Right cardiac atrium (tissue), 5 donors: ENCODE measurements at regions not wholly inside any gene's neighbourhood (a gene's known extent, or its start where the extent isn't known, plus 50 kb on each side); places are given as distances from the start of the nearest gene placed in this dataset.

Experiments
- ATAC-seq, 2 donors: fragments of 200-7000 bp; cut with Tn5 transposase; one replicate each; pipeline versions ENCODE4 v1.8.0 to v1.9.1; 2020; ENCODE audit warnings: moderate library complexity in 2 of 2, mild to moderate bottlenecking in 1 of 2
- DNase-seq, 3 donors: peaks; one replicate each; pipeline ENCODE4 v3.0.0-alpha.2; 2020
- H3K27ac ChIP-seq: one replicate; pipeline ENCODE4 v1.5.1; 2013; ENCODE audit warnings: mild to moderate bottlenecking, low read length, control low read depth, moderate library complexity
- H3K27me3 ChIP-seq: one replicate; pipeline ENCODE4 v1.6.1; 2013; ENCODE audit not compliant: control insufficient read depth, insufficient read depth
- H3K4me1 ChIP-seq: one replicate; pipeline ENCODE4 v1.6.1; 2013; ENCODE audit warnings: low read length; ENCODE audit not compliant: control insufficient read depth, insufficient read depth
- H3K4me3 ChIP-seq: one replicate; pipeline ENCODE4 v1.5.1; 2013; ENCODE audit warnings: low read length, control low read depth
- H3K9me3 ChIP-seq: one replicate; pipeline ENCODE4 v1.6.1; 2013; ENCODE audit warnings: low read length; ENCODE audit not compliant: control insufficient read depth
- WGBS: extraction: QIAGEN DNeasy Blood & Tissue Kit; methylation state at CpG from one replicate; pipeline ENCODE4 v1.1.7; 2013; 5-methylcytosine and 5-hydroxymethylcytosine counted together
- intact Hi-C, 4 donors: fragments of 100-400 bp; cut with DNase I; formaldehyde crosslinking; loops; one replicate each; pipeline versions ENCODE4 v1.11.0 to v1.14.0; 2022 to 2023
- donor health status: healthy with polysubstance abuse.
- donor health status: DM: no; HTN: yes; CAD: no.
- donor health status: DM: no; HTN: no; CAD: no.
- donor health status: DM: no; HTN: yes; CAD: no; lungs with severe emphysema.
- donor health status: DM: yes; HTN: yes; CAD: no.

DNA sequence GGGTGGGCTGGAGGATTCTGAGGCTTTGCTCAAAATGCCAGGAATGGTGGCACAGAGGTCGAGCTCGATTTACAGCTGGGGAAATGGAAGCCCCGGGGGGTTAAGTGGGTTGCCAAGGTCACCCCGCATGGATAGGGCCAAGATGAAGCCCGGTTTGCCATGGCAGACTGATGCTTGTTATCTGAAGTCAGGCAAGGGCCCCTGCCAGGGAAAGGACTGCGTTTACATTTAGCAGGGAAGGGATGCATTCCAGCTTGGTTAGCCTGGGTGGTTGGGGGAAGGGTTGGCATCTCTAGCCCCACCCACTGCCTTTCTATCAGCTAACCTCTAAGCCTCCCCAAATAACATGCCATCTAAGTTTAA is 79.0 kb downstream of the RPLP1 start:
- ATAC-seq (no peak), DNase-seq (no peak)
- H3K4me3 ChIP-seq, result no peak overlapping the region
- H3K4me1 ChIP-seq, result no peaks in the 10 kb centered on the region
- 31% methylated on average over 6 of the region's 6 CpGs for WGBS
- H3K27me3 ChIP-seq, result no peaks in the 10 kb centered on the region
- intact Hi-C loops, result no loop called here
- no peak overlapping the region for H3K27ac ChIP-seq
- H3K9me3 ChIP-seq, result no peaks in the 10 kb centered on the region

GRCh38 chr15:69532066-69532465 is 79.4 kb downstream of the RPLP1 start:
- no peaks in the 10 kb centered on the region for H3K9me3 ChIP-seq
- WGBS, result 71% methylated on average over 1 of the region's 1 CpG
- ATAC-seq (no peak), DNase-seq (no peak)
- H3K4me3 ChIP-seq, result no peak overlapping the region
- intact Hi-C loops, result no loop called here
- H3K27me3 ChIP-seq, result no peaks in the 10 kb centered on the region
- no peaks in the 10 kb centered on the region for H3K4me1 ChIP-seq
- no peak overlapping the region for H3K27ac ChIP-seq

GRCh38 chr15:69532856-69533255 is 80.2 kb downstream of the RPLP1 start:
- no peak for ATAC-seq

DNA sequence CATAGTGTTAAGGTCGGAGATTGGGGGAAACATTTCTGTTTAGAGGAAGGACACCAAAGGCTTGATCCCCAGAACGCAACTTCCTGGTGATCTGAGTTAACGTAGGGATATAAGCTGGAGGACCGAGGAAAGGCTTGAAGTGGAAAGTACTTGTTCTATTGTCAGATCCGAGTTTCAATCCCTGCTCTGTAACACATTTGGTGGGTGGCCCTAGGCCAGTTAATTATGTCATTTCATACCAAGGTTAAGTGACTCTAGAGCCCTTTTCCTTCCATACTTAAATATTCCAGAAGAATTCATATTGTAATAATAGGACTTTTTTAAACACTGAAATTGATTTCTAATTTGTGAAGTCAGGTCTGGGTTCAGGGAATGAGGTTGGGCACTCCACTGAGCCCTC is 80.9 kb downstream of the RPLP1 start:
- DNase-seq (no peak), ATAC-seq (no peak)
- Histone ChIP-seq H3K9me3 (no peaks in the 10 kb centered on the region), H3K27ac (no peak overlapping the region), H3K27me3 (no peaks in the 10 kb centered on the region), H3K4me1 (no peaks in the 10 kb centered on the region), H3K4me3 (no peak overlapping the region)
- intact Hi-C loops, result no loop called here
- WGBS, result 47% methylated on average over 5 of the region's 5 CpGs

More at GRCh38 chr15:69532856-69533255, 80.2 kb downstream of the RPLP1 start:
- no peak for DNase-seq
- Histone ChIP-seq H3K27ac (no peak overlapping the region), H3K4me3 (no peak overlapping the region), H3K27me3 (no peaks in the 10 kb centered on the region), H3K9me3 (no peaks in the 10 kb centered on the region), H3K4me1 (no peaks in the 10 kb centered on the region)
- intact Hi-C loops, result no loop called here
- 92% methylated on average over 4 of the region's 4 CpGs for WGBS

GRCh38 chr15:69535101-69535638 is 82.6 kb downstream of the RPLP1 start:
- Histone ChIP-seq H3K9me3 (no peaks in the 10 kb centered on the region), H3K4me1 (no peaks in the 10 kb centered on the region), H3K4me3 (no peak overlapping the region), H3K27ac (no peak overlapping the region), H3K27me3 (no peaks in the 10 kb centered on the region)
- intact Hi-C loops, result no loop called here
- WGBS, result 87% methylated on average over 4 of the region's 4 CpGs
- ATAC-seq, result no peak
- no peak for DNase-seq

GRCh38 chr15:69535998-69536397 is 83.4 kb downstream of the RPLP1 start:
- ATAC-seq, result no peak
- intact Hi-C loops, result no loop called here
- no peak overlapping the region for H3K4me3 ChIP-seq
- no peak overlapping the region for H3K27ac ChIP-seq
- 86% methylated on average over 6 of the region's 6 CpGs for WGBS
- no peak for DNase-seq
- no peaks in the 10 kb centered on the region for H3K27me3 ChIP-seq
- H3K9me3 ChIP-seq, result no peaks in the 10 kb centered on the region
- no peaks in the 10 kb centered on the region for H3K4me1 ChIP-seq

DNA sequence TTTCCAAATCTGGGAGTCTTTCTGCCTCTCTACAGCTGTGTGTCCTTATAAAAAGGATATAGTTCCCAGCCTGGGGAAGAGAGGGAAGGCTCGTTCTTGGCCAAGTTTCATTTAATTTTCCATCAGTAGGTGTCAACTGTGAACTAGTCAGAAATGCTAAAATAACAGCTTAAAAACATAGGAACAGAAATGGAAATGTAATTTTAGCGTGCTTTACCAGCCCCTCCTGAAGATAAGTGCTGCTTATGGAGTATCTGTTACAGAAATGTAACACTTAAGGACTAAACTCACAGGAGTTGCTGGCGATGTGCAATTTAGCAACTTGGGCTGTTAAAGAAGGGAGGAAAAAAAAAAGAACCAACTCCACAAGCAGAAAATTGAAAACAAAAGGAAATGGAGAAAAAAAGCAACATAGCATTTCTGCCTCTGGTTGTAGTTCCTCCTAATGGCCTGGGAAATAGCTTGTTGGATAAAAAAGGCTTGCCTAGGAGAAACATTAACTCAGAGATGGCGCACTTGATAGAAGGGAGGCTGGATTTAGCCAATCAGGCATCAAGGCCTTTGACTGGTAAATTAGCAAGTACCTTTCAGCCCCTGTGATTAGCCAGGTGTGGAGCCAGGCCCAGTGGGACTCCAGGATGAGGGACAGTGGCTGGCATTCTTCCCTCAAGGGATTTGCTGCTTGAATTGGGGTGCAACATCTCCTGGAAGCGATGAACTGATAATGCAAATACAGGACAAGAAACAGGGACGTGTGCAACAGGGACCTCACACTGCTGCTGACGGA is 84.3 kb downstream of the RPLP1 start:
- DNase-seq (no peak), ATAC-seq (no peak)
- intact Hi-C loops, result no loop called here
- H3K27me3 ChIP-seq, result no peaks in the 10 kb centered on the region
- WGBS, result 80% methylated on average over 7 of the region's 7 CpGs
- no peak overlapping the region for H3K4me3 ChIP-seq
- H3K4me1 ChIP-seq, result no peaks in the 10 kb centered on the region
- no peak overlapping the region for H3K27ac ChIP-seq
- no peaks in the 10 kb centered on the region for H3K9me3 ChIP-seq

GRCh38 chr15:69537901-69538300 is 85.3 kb downstream of the RPLP1 start:
- intact Hi-C loops, result no loop called here

GRCh38 chr15:69538379-69538778 is 85.8 kb downstream of the RPLP1 start:
- ATAC-seq (no peak), DNase-seq (no peak)
- intact Hi-C loops, result no loop called here
- 91% methylated on average over 5 of the region's 5 CpGs for WGBS
- Histone ChIP-seq H3K27ac (no peak overlapping the region), H3K9me3 (no peaks in the 10 kb centered on the region), H3K4me1 (no peaks in the 10 kb centered on the region), H3K27me3 (no peaks in the 10 kb centered on the region), H3K4me3 (no peak overlapping the region)

More at GRCh38 chr15:69537901-69538300, 85.3 kb downstream of the RPLP1 start:
- DNase-seq (no peak), ATAC-seq (no peak)
- 97% methylated on average over 1 of the region's 1 CpG for WGBS
- no peaks in the 10 kb centered on the region for H3K27me3 ChIP-seq
- H3K4me1 ChIP-seq, result no peaks in the 10 kb centered on the region
- no peaks in the 10 kb centered on the region for H3K9me3 ChIP-seq
- H3K27ac ChIP-seq, result no peak overlapping the region
- H3K4me3 ChIP-seq, result no peak overlapping the region

DNA sequence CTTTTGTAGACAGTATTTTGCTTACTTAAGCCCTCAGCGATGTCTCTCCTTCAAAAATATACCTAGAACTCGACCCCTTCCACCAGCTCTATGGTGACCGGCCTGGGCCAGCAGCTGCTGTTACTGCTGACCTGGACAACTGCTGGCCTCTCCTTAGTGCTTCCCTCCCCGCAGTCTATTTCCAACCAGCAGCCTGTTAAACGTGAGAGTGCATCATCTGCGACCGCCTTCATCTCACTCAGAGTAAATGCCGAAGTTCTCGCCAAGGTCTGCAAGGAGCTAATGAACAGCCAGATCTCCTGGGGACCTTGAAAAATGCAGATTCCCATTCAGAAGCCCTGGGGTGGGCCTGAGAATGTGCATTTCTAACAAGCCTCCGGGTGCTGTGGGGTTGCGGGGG is 86.7 kb downstream of the RPLP1 start:
- intact Hi-C loops, result no loop called here
- H3K4me1 ChIP-seq, result no peaks in the 10 kb centered on the region
- no peak overlapping the region for H3K27ac ChIP-seq
- ATAC-seq, result no peak
- no peaks in the 10 kb centered on the region for H3K27me3 ChIP-seq
- WGBS, result 93% methylated on average over 11 of the region's 11 CpGs
- no peaks in the 10 kb centered on the region for H3K9me3 ChIP-seq
- no peak overlapping the region for H3K4me3 ChIP-seq
- no peak for DNase-seq

GRCh38 chr15:69540622-69541021 is 88.0 kb downstream of the RPLP1 start:
- Histone ChIP-seq H3K27ac (no peak overlapping the region), H3K4me1 (no peaks in the 10 kb centered on the region), H3K9me3 (no peaks in the 10 kb centered on the region), H3K27me3 (no peaks in the 10 kb centered on the region), H3K4me3 (no peak overlapping the region)
- ATAC-seq, result no peak
- DNase-seq, result no peak
- intact Hi-C loops, result no loop called here
- 57% methylated on average over 9 of the region's 9 CpGs for WGBS

DNA sequence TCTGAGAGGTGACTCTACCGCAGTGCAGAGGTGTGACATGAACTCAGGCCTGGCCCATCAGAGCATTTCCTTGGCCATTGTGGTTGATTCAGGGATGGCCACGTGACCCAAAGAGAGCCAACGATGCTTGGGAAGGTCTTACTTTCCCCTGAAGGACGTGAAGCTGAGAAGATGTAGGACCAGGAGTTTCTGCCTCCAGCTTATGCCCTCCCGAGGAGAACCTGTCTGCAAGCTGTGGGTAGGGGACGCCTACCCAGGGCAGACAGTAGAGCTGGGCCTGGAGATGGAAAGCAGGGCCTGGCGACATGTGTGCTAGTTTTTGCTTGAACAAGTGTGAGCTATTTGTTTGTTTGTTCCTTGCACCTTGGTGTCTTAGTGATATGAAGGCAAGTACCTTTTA is 89.4 kb downstream of the RPLP1 start:
- H3K4me3 ChIP-seq, result no peak overlapping the region
- intact Hi-C loops, result no loop called here

More for the DNA sequence above, 89.4 kb downstream of the RPLP1 start:
- no peak overlapping the region for H3K27ac ChIP-seq
- no peaks in the 10 kb centered on the region for H3K4me1 ChIP-seq
- DNase-seq, result no peak
- H3K9me3 ChIP-seq, result no peaks in the 10 kb centered on the region
- 89% methylated on average over 7 of the region's 7 CpGs for WGBS
- H3K27me3 ChIP-seq, result no peaks in the 10 kb centered on the region
- ATAC-seq, result no peak
